ENCODE measurements at regions not wholly inside any gene's neighbourhood (a gene's known extent, or its start where the extent isn't known, plus 50 kb on each side); places are given as distances from the start of the nearest gene placed in this dataset.
"Not testable (repeated sequence)": the region's sequence is repeated elsewhere in the genome, so short reads cannot be mapped to it uniquely, and the experiment has no call there.

- Mint-ChIP-seq H3K36me3 (ENCODE audit: unreplicated experiment) (peaks cover 4% of the 10 kb centered on the region), H3K9me3 (ENCODE audit: unreplicated experiment) (no peaks in the 10 kb centered on the region), H3K27ac (ENCODE audit: unreplicated experiment) (no peak overlapping the region), H3K27me3 (ENCODE audit: unreplicated experiment) (peaks cover 2% of the 10 kb centered on the region), H3K4me1 (ENCODE audit: low read depth, unreplicated experiment) (no peaks in the 10 kb centered on the region), H3K4me3 (ENCODE audit: unreplicated experiment) (no peak overlapping the region)
- DNase-seq = no peak
- no peak for TF ChIP-seq CTCF (IDR thresholded peaks at IDR 0.05; ENCODE audit: partially characterized antibody, unreplicated experiment)
Measured at GRCh38 chr4:54400802-54401201, 171.7 kb downstream of the PDGFRA start.

- no peak for TF ChIP-seq CTCF (IDR thresholded peaks at IDR 0.05; ENCODE audit: partially characterized antibody, unreplicated experiment)
- H3K9me3 Mint-ChIP-seq (ENCODE audit: unreplicated experiment) = no peaks in the 10 kb centered on the region
- no peak overlapping the region for H3K4me3 Mint-ChIP-seq (ENCODE audit: unreplicated experiment)
- H3K27ac Mint-ChIP-seq (ENCODE audit: unreplicated experiment) = no peak overlapping the region
- no peak for DNase-seq
- H3K36me3 Mint-ChIP-seq (ENCODE audit: unreplicated experiment) = no peaks in the 10 kb centered on the region
- H3K4me1 Mint-ChIP-seq (ENCODE audit: low read depth, unreplicated experiment) = no peaks in the 10 kb centered on the region
- H3K27me3 Mint-ChIP-seq (ENCODE audit: unreplicated experiment) = no peaks in the 10 kb centered on the region
Measured at GRCh38 chr4:54402880-54403480, 173.9 kb downstream of the PDGFRA start.

GRCh38 chr4:54403700-54404453 lies 174.8 kb downstream of the PDGFRA start:
- DNase-seq = no peak
- Mint-ChIP-seq H3K4me3 (ENCODE audit: unreplicated experiment) (no peak overlapping the region), H3K4me1 (ENCODE audit: low read depth, unreplicated experiment) (no peaks in the 10 kb centered on the region), H3K36me3 (ENCODE audit: unreplicated experiment) (no peaks in the 10 kb centered on the region), H3K27me3 (ENCODE audit: unreplicated experiment) (no peaks in the 10 kb centered on the region), H3K27ac (ENCODE audit: unreplicated experiment) (no peak overlapping the region), H3K9me3 (ENCODE audit: unreplicated experiment) (no peaks in the 10 kb centered on the region)
- TF ChIP-seq CTCF (IDR thresholded peaks at IDR 0.05; ENCODE audit: partially characterized antibody, unreplicated experiment) = no peak

- H3K27me3 Mint-ChIP-seq (ENCODE audit: unreplicated experiment); H3K4me1 Mint-ChIP-seq (ENCODE audit: low read depth, unreplicated experiment); H3K36me3 Mint-ChIP-seq (ENCODE audit: unreplicated experiment); DNase-seq; H3K27ac Mint-ChIP-seq (ENCODE audit: unreplicated experiment); H3K4me3 Mint-ChIP-seq (ENCODE audit: unreplicated experiment); H3K9me3 Mint-ChIP-seq (ENCODE audit: unreplicated experiment): not testable (repeated sequence)
Measured at GRCh38 chr4:54409270-54409817, 180.3 kb downstream of the PDGFRA start.

- peaks cover 3% of the 10 kb centered on the region for H3K27me3 Mint-ChIP-seq (ENCODE audit: unreplicated experiment)
- H3K4me1 Mint-ChIP-seq (ENCODE audit: low read depth, unreplicated experiment) = no peaks in the 10 kb centered on the region
- TF ChIP-seq CTCF (IDR thresholded peaks at IDR 0.05; ENCODE audit: partially characterized antibody, unreplicated experiment) = no peak
- H3K9me3 Mint-ChIP-seq (ENCODE audit: unreplicated experiment) = peaks cover 3% of the 10 kb centered on the region
- no peak overlapping the region for H3K27ac Mint-ChIP-seq (ENCODE audit: unreplicated experiment)
- no peak for DNase-seq
- no peak overlapping the region for H3K4me3 Mint-ChIP-seq (ENCODE audit: unreplicated experiment)
- H3K36me3 Mint-ChIP-seq (ENCODE audit: unreplicated experiment) = no peaks in the 10 kb centered on the region
Measured at GRCh38 chr4:54414545-54414944, 185.5 kb downstream of the PDGFRA start.
